Hematopoietic multipotent progenitor cell treated with erythropoietin and hydrocortisone succinate and interleukin-3 and kit ligand, for 17 days (in vitro differentiated cells): ENCODE measurements at regions not wholly inside any gene's neighbourhood (a gene's known extent, or its start where the extent isn't known, plus 50 kb on each side); places are given as distances from the start of the nearest gene placed in this dataset.
"Not testable (repeated sequence)": the region's sequence is repeated elsewhere in the genome, so short reads cannot be mapped to it uniquely, and the experiment has no call there.

Experiments used
- DNase-seq: peaks from one replicate; pipeline ENCODE4 v3.0.0-alpha.2; 2015; ENCODE audit warnings: low spot score

- no peak for DNase-seq
These were observed 209.3 kb downstream of the TDRD15 start for GRCh38 chr2:21332993-21333625.

- DNase-seq = no peak
These were observed 209.9 kb downstream of the TDRD15 start for GRCh38 chr2:21333684-21334083.

- DNase-seq = no peak
These were observed 223.2 kb downstream of the TDRD15 start for GRCh38 chr2:21346984-21347383.

GRCh38 chr2:21353879-21354679 is 230.3 kb downstream of the TDRD15 start:
- no peak for DNase-seq

- DNase-seq = no peak
These were observed 232.5 kb downstream of the TDRD15 start for GRCh38 chr2:21356086-21356856.

- no peak for DNase-seq
These were observed 233.1 kb downstream of the TDRD15 start for GRCh38 chr2:21356857-21357255.

- no peak for DNase-seq
These were observed 235.2 kb downstream of the TDRD15 start for GRCh38 chr2:21358976-21359375.

GRCh38 chr2:21361384-21361783 is 237.6 kb downstream of the TDRD15 start:
- DNase-seq = no peak

GRCh38 chr2:21361957-21362486 is 238.3 kb downstream of the TDRD15 start:
- DNase-seq = no peak

GRCh38 chr2:21363364-21363763 is 239.6 kb downstream of the TDRD15 start:
- DNase-seq = no peak

GRCh38 chr2:21367421-21367820 is 243.7 kb downstream of the TDRD15 start:
- DNase-seq = no peak

- no peak for DNase-seq
These were observed 246.0 kb downstream of the TDRD15 start for GRCh38 chr2:21369787-21370186.

GRCh38 chr2:21371499-21372003 is 247.8 kb downstream of the TDRD15 start:
- no peak for DNase-seq

GRCh38 chr2:21372654-21373053 is 248.9 kb downstream of the TDRD15 start:
- DNase-seq = no peak

- no peak for DNase-seq
These were observed 253.1 kb downstream of the TDRD15 start for GRCh38 chr2:21376864-21377263.

- DNase-seq = no peak
These were observed 255.4 kb downstream of the TDRD15 start for GRCh38 chr2:21379140-21379539.

GRCh38 chr2:21379668-21380067 is 255.9 kb downstream of the TDRD15 start:
- DNase-seq = not testable (repeated sequence)

GRCh38 chr2:21381421-21381820 is 257.7 kb downstream of the TDRD15 start:
- DNase-seq = no peak

- no peak for DNase-seq
These were observed 259.1 kb downstream of the TDRD15 start for GRCh38 chr2:21382701-21383520.

GRCh38 chr2:21386666-21387065 is 262.9 kb downstream of the TDRD15 start:
- no peak for DNase-seq

- no peak for DNase-seq
These were observed 268.9 kb downstream of the TDRD15 start for GRCh38 chr2:21392649-21393048.

GRCh38 chr2:21393173-21393572 is 269.4 kb downstream of the TDRD15 start:
- no peak for DNase-seq
